Effector memory CD8-positive, alpha-beta T cell (primary cell): ENCODE measurements at regions not wholly inside any gene's neighbourhood (a gene's known extent, or its start where the extent isn't known, plus 50 kb on each side); places are given as distances from the start of the nearest gene placed in this dataset.
"Not testable (repeated sequence)": the region's sequence is repeated elsewhere in the genome, so short reads cannot be mapped to it uniquely, and the experiment has no call there.

Source experiments
- ATAC-seq: fragments of 150-1000 bp; cut with Tn5 transposase; replicated peaks from 2 replicates; pipeline ENCODE4 v1.10.0; 2021; ENCODE audit warnings: mild to moderate bottlenecking, moderate library complexity
- DNase-seq, 3 experiments: peaks; one replicate each; pipeline ENCODE4 v3.0.0; 2021
- H3K27ac Mint-ChIP-seq, 2 donors: one replicate each; pipeline ENCODE4 v1.8.0; 2022; ENCODE audit warnings: mild to moderate bottlenecking in 2 of 2, mixed read lengths in 2 of 2, moderate library complexity in 2 of 2
- H3K27me3 Mint-ChIP-seq, 2 donors: one replicate each; pipeline ENCODE4 v1.8.0; 2022; ENCODE audit warnings: mixed read lengths in 2 of 2
- H3K36me3 Mint-ChIP-seq: one replicate; pipeline ENCODE4 v1.8.0; 2022; ENCODE audit warnings: mild to moderate bottlenecking, moderate library complexity, mixed read lengths; ENCODE audit not compliant: insufficient read depth
- H3K4me1 Mint-ChIP-seq, 2 donors: one replicate each; pipeline ENCODE4 v1.8.0; 2022; ENCODE audit warnings: low read depth in 2 of 2, mixed read lengths in 2 of 2
- H3K4me3 Mint-ChIP-seq, 2 donors: one replicate each; pipeline ENCODE4 v1.8.0; 2022; ENCODE audit warnings: mild to moderate bottlenecking in 2 of 2, mixed read lengths in 2 of 2, moderate library complexity in 2 of 2
- H3K9me3 Mint-ChIP-seq, 2 donors: one replicate each; pipeline ENCODE4 v1.8.0; 2022; ENCODE audit warnings: mixed read lengths in 2 of 2

DNA sequence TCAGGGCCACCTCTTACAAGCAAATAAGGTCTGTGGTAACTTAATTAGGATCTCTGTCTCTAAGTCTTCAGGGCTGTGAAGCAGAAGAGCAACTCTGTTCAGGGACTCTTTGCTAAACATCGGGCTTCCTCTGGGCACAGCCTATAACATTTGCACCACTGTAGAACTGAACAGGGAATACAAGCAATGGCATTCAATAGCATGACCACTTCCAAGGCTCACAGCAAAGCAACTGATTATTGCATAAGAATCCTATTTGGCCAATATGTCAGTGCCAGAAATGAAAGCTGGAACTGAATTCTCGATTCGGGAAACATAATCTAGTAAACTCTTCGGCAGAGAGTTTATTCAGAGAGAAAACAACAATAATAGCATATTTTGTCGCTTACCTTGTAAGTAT lies 92.2 kb upstream of the AMZ2 start:
- no peak overlapping the region for H3K27ac Mint-ChIP-seq
- H3K36me3 Mint-ChIP-seq = no peaks in the 10 kb centered on the region
- no peaks in the 10 kb centered on the region for H3K4me1 Mint-ChIP-seq
- DNase-seq = no peak
- H3K9me3 Mint-ChIP-seq = no peaks in the 10 kb centered on the region
- H3K27me3 Mint-ChIP-seq = no peaks in the 10 kb centered on the region
- no peak overlapping the region for H3K4me3 Mint-ChIP-seq
- ATAC-seq = no peak

DNA sequence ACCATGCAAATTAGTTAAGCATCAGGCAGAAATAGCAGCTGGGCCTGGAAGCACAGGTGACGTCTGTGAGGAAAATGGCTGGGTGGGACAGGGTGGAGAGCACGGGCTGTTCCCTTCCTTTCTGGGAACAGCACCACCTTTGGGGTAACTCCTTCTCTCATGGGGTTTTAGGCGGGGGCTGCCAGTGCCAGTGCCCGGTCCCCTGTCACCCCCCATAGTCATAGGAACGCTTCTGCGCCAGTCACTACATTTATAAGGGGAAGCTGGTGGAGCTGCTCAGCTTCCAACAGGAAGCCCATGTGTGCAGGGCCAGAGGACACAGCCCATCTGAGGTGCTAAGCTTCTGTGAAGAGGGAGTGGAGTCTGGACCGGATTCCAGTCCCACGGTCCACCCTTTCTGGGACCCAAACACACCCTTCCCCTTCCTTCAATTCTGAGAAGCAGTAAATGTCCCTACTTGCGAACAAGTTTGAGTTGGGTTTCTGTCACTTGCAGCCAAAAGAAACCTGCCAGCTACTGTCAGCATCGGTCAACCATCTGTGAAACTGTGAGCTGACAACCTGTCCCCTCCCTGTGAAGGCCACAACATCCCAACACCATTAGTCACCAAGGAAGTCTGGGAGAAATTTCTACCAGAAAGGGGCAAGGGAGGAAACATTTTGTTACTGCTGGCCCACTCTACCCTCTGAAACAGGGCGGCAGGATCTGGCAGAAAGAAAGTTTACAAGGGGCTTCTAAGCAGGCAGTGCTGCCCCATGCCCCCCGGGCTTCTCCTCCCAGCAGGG lies 86.0 kb upstream of the AMZ2 start:
- Mint-ChIP-seq H3K4me3 (no peak overlapping the region), H3K9me3 (no peaks in the 10 kb centered on the region), H3K4me1 (no peaks in the 10 kb centered on the region), H3K27me3 (no peaks in the 10 kb centered on the region), H3K27ac (peak overlapping the region in 1 of 2 donors; percentile 13), H3K36me3 (no peaks in the 10 kb centered on the region)
- no peak for ATAC-seq
- no peak for DNase-seq

DNA sequence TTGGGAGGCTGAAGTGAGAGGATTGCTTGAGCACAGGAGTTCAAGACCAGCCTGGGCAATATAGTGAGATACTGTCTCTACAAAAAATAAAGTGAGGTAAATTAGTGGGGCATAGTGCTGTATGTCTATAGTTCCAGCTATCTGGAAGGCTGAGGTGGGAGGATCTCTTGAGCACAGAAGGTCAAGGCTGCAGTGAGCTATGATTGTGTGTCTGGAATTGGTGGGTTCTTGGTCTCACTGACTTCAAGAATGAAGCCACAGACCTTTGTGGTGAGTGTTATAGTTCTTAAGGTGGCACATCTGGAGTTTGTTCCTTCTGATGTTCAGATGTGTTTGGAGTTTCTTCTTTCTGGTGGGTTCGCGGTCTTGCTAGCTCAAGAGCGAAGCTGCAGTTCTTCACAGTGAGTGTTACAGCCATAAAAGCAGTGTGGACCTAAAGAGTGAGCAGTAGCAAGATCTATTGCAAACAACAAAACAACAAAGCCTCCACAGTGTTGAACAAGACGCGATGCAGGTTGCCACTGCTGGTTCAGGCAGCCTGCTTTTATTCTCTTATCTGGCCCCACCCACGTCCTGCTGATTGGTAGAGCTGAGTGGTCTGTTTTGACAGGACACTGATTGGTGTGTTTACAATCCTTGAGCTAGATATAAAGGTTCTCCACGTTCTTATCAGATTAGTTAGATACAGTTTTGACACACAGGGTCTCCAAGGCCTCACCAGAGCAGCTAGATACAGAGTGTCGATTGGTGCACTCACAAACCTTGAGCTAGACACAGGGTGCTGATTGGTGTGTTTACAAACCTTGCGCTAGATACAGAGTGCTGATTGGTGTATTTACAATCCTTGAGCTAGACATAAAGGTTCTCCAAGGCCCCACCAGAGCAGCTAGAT lies 79.3 kb upstream of the AMZ2 start:
- H3K4me1 Mint-ChIP-seq, H3K36me3 Mint-ChIP-seq, H3K4me3 Mint-ChIP-seq, H3K27me3 Mint-ChIP-seq, H3K9me3 Mint-ChIP-seq, DNase-seq: not testable (repeated sequence)
- peak; percentile 22 for ATAC-seq
- peak overlapping the region in 1 of 2 donors; percentile 35 for H3K27ac Mint-ChIP-seq

DNA sequence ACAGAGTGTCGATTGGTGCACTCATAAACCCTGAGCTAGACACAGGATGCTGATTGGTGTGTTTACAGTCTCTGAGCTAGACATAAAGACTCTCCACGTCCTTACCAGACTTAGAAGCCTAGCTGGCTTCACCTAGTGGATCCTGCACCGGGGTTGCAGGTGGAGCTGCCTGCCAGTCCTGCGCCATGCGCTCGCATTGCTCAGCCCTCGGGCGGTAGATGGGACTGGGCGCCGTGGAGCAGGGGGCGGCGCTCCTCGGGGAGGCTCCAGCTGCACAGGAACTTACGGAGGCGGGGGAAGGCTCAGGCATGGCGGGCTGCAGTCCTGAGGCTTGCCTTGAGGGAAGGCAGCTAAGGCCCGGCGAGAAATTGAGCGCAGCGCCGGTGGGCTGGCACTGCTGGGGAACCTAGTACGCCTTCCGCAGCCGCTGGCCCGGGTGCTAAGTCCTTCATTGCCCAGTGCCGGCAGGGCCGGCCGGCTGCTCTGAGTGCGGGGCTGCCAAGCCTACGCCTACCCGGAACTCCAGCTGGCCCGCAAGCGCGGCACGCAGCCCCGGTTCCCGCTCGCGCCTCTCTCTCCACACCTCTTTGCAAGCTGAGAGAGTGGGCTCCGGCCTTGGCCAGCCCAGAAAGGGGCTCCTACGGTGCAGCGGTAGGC lies 78.5 kb upstream of the AMZ2 start:
- not testable (repeated sequence) for H3K27ac Mint-ChIP-seq, H3K36me3 Mint-ChIP-seq, DNase-seq, H3K27me3 Mint-ChIP-seq, ATAC-seq, H3K4me1 Mint-ChIP-seq, H3K9me3 Mint-ChIP-seq
- peak overlapping the region in 1 of 2 donors; percentile 14 for H3K4me3 Mint-ChIP-seq

DNA sequence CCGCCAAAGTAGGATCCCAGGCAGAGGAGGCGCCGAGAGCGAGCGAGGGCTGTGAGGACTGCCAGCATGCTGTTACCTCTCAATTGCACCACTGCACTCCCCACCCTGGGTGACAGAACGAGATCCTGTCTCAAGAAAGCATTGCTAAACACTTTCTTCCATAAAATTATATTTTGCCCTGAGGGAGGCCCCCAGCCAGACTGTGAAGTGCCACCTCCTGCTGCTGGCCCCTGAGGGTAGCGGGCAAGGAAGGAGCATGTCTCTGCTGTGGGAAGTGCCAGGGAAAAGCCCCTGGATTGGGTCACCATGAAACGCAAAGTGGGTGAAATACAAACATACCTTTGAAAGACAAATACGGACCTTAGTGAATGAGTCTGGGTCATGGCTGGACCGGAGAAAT lies 78.0 kb upstream of the AMZ2 start:
- Mint-ChIP-seq H3K4me3 (peak overlapping the region in 1 of 2 donors; percentile 14), H3K27me3 (no peaks in the 10 kb centered on the region)
- ATAC-seq = no peak

DNA sequence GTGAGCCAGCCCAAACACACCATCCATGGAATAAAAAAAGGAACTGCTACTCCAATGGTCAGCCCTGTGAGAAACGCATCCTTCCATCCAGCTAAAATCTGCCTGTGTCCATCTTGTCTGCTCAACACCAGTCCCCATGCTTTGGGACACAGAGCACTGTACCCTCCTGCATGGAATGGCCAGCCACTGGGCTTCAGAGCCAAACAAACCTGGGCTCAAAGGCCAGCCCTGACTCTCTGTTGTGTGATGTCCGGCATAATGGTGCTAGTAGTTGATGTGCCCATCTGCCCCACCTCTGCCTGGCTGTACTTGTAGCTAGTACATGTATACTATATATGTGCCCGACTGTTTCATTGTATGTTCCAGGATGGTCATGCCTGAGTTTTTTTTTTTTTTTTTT lies 77.6 kb upstream of the AMZ2 start:
- ATAC-seq (no peak), DNase-seq (no peak)
- no peak overlapping the region for H3K4me3 Mint-ChIP-seq
- H3K27ac Mint-ChIP-seq = no peak overlapping the region
- H3K36me3 Mint-ChIP-seq = no peaks in the 10 kb centered on the region
- no peaks in the 10 kb centered on the region for H3K9me3 Mint-ChIP-seq
- no peaks in the 10 kb centered on the region for H3K27me3 Mint-ChIP-seq
- H3K4me1 Mint-ChIP-seq = peaks cover 6 to 9% of the 10 kb centered on the region in 2 donors

More for the DNA sequence above, 78.0 kb upstream of the AMZ2 start:
- DNase-seq = no peak
- Mint-ChIP-seq H3K36me3 (no peaks in the 10 kb centered on the region), H3K9me3 (no peaks in the 10 kb centered on the region), H3K27ac (no peak overlapping the region), H3K4me1 (peaks cover 6 to 9% of the 10 kb centered on the region in 2 donors)

DNA sequence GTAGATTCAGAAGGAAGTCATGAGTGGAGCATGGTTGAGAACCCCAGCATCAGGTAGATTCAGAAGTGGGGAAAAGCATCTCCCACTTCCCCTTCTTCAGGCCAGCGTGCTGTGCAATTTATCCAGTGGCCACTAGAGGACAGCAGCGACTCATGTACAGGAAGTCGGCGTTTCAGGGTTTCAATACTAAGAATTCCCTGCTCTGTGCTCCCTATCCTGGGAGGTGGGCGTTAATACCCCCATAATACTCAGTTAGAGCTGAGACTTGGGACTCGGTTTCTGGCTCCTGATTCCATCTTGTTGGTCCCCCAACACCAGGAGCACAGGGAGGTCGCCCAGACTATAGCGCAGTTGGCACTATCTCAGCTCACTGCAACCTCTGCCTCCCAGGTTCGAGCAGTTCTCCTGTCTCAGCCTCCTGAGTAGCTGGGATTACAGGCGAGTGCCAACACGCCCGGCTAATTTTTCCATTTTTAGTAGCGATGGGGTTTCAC lies 75.3 kb upstream of the AMZ2 start:
- peak; percentile 68 to 76 (median 73) for DNase-seq
- H3K27ac Mint-ChIP-seq = no peak overlapping the region
- H3K4me3 Mint-ChIP-seq = no peak overlapping the region
- H3K9me3 Mint-ChIP-seq = no peaks in the 10 kb centered on the region
- peak; percentile 87 for ATAC-seq
- H3K4me1 Mint-ChIP-seq = peaks cover 6 to 15% of the 10 kb centered on the region in 2 donors
- no peaks in the 10 kb centered on the region for H3K27me3 Mint-ChIP-seq
- no peaks in the 10 kb centered on the region for H3K36me3 Mint-ChIP-seq

DNA sequence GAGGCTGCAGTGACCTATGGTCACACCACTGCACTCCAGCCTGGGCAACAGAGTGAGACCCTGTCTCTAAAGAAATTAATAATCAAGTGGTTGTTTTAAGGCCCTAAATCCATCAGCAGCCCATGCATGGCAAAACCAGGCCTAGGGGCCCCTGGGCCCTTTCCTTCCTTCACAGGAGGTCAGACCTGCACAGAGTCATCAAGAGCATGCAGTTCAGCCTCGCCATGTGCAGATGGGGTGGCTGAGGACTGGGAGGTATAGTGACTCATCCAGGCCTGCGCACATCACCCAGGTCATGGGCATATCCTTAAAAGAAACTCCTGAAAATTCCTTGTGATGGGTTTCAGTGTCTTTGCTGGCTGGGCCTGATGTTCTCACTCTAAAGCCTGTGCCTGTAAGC lies 72.4 kb upstream of the AMZ2 start:
- no peaks in the 10 kb centered on the region for H3K9me3 Mint-ChIP-seq
- ATAC-seq (no peak), DNase-seq (no peak)
- no peak overlapping the region for H3K4me3 Mint-ChIP-seq
- H3K27me3 Mint-ChIP-seq = no peaks in the 10 kb centered on the region
- peaks cover 2 to 8% of the 10 kb centered on the region in 2 donors for H3K4me1 Mint-ChIP-seq
- no peak overlapping the region for H3K27ac Mint-ChIP-seq
- H3K36me3 Mint-ChIP-seq = peaks cover 2% of the 10 kb centered on the region

DNA sequence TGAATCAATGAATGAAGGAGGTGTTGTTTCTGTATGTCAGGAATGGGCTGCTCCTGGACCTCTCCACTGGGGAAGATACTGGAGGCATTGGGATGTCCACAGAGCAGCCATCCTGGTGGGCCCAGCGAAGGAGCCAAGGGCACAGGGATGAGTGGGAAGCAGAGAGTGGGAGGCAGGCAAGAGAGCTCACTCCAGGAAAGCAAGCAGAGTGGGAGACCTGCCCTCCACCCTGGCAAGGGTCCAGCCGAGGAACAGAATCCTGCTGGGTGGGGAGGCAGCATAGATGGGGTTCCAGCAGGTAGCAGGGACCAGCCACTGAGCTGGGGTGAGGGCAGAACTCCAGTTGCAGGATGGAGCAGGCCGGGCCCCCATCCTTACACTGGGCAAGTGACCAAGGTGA lies 71.9 kb upstream of the AMZ2 start:
- H3K27ac Mint-ChIP-seq = no peak overlapping the region
- no peaks in the 10 kb centered on the region for H3K9me3 Mint-ChIP-seq
- H3K27me3 Mint-ChIP-seq = no peaks in the 10 kb centered on the region
- ATAC-seq = no peak
- H3K4me3 Mint-ChIP-seq = no peak overlapping the region
- H3K4me1 Mint-ChIP-seq = peaks cover 7 to 13% of the 10 kb centered on the region in 2 donors
- peaks cover 7% of the 10 kb centered on the region for H3K36me3 Mint-ChIP-seq
- no peak for DNase-seq

DNA sequence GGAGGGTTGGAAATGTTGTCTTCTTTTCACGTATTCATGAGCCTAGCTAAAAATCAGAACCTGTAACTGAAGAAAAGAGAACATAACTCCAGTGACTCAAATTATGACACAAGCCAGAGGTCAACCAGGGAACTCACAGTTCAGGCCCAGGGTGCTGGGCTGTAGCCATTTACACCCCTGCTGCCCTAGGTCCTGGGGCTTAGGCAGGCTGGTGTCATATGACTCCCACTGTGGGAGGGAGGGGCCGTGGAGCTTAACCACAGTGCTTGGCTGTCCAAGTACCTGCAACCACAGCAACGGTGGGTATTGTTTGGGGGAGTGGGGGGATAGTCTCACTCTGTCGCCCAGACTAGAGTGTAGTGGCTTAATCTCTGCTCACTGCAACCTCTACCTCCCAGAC lies 71.1 kb upstream of the AMZ2 start:
- peaks cover 8 to 13% of the 10 kb centered on the region in 2 donors for H3K4me1 Mint-ChIP-seq
- H3K4me3 Mint-ChIP-seq = no peak overlapping the region
- no peak for ATAC-seq
- no peak for DNase-seq
- peaks cover 15% of the 10 kb centered on the region for H3K36me3 Mint-ChIP-seq
- no peaks in the 10 kb centered on the region for H3K9me3 Mint-ChIP-seq
- H3K27me3 Mint-ChIP-seq = no peaks in the 10 kb centered on the region
- no peak overlapping the region for H3K27ac Mint-ChIP-seq

DNA sequence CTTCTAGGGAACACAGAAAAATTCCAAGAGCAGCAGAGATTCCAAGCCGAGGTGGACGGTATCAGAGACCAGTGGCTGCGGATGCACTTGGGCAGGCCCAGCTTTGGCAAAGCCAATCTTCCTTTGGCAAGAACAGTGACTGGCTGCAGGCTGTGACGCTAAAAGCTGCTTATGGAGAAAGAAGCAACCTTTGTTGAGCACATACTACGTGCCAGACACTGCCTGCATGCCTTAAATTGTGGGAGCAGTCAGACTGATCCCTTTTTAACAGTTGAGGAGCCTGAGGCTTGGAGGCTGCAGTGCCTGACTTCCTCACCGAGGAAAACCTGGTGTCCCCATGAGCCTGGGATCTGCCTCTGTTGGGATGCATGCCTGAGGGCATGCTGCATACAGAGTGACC lies 69.0 kb upstream of the AMZ2 start:
- DNase-seq = no peak
- H3K4me1 Mint-ChIP-seq = peaks cover 15 to 22% of the 10 kb centered on the region in 2 donors
- no peaks in the 10 kb centered on the region for H3K27me3 Mint-ChIP-seq
- no peaks in the 10 kb centered on the region for H3K9me3 Mint-ChIP-seq
- H3K27ac Mint-ChIP-seq = no peak overlapping the region
- no peak for ATAC-seq
- no peak overlapping the region for H3K4me3 Mint-ChIP-seq
- peaks cover 32% of the 10 kb centered on the region for H3K36me3 Mint-ChIP-seq

DNA sequence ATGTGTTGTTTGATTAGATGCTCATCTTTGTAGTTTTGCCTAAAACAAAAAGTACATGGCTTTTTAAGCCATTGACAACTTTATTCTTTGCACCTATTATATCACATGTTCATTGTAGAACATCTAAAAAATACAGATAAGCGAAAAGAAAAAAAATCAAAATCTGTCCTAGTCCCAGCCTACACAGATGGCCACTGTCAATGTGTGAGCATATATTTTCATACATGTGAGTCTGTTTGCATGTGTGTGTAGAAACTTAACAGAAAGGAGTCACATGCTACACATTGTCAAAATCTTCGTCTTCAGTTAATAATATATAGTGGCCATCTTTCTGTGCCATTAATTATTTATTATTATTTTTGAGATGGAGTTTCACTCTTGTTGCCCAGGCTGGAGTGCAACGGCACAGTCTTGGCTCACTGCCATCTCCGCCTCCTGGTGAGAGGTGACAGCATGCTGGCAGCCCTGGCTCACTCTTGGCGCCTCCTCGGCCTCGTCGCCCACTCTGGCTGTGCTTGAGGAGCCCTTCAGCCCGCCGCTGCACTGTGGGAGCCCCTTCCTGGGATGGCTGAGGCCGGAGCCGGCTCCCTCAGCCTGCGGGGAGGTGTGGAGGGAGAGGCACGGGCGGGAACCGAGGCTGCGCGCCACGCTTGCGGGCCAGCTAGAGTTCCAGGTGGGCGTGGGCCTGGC lies 68.5 kb upstream of the AMZ2 start:
- no peak for DNase-seq
- ATAC-seq = no peak
- Mint-ChIP-seq H3K4me3 (no peak overlapping the region), H3K4me1 (peaks cover 21 to 28% of the 10 kb centered on the region in 2 donors), H3K27ac (no peak overlapping the region), H3K27me3 (no peaks in the 10 kb centered on the region), H3K36me3 (peaks cover 34% of the 10 kb centered on the region), H3K9me3 (no peaks in the 10 kb centered on the region)

DNA sequence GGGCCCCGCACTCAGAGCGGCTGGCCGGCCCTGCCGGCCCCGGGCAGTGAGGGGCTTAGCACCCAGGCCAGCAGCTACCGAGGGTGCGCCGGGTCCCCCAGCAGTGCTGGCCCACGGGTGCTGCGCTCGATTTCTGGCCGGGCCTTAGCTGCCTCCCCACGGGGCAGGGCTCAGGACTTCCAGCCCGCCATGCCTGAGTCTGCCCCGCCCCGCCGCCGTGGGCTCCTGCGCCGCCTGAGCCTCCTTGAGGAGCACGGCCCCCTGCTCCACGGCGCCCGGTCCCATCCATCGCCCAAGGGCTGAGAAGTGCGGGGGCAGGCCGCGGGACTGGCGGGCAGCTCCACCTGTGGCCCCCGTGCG lies 67.9 kb upstream of the AMZ2 start:
- Mint-ChIP-seq H3K27ac (no peak overlapping the region), H3K9me3 (no peaks in the 10 kb centered on the region), H3K36me3 (peaks cover 39% of the 10 kb centered on the region), H3K27me3 (no peaks in the 10 kb centered on the region), H3K4me1 (peaks cover 26 to 33% of the 10 kb centered on the region in 2 donors), H3K4me3 (peak overlapping the region in 1 of 2 donors; percentile 94)
- no peak for DNase-seq
- no peak for ATAC-seq
